Breast epithelium (tissue), 4 donors: ENCODE measurements at regions not wholly inside any gene's neighbourhood (a gene's known extent, or its start where the extent isn't known, plus 50 kb on each side); places are given as distances from the start of the nearest gene placed in this dataset.

ENCODE experiments used
- DNase-seq, 2 donors: peaks; one replicate each; pipeline ENCODE4 v3.0.0-alpha.2; 2019; ENCODE audit warnings: low spot score in 2 of 2
- H3K27ac ChIP-seq, 2 donors: fragments of 200-600 bp; sonication (generic) in 1 of 2; one replicate each; pipeline ENCODE4 v1.5.1; 2016 to 2019; ENCODE audit warnings: mild to moderate bottlenecking in 1 of 2
- H3K27me3 ChIP-seq, 2 donors: fragments of 200-600 bp; sonication (generic) in 1 of 2; one replicate each; pipeline versions ENCODE4 v1.5.1 to v1.6.0; 2017 to 2019; ENCODE audit warnings: control low read depth in 1 of 2, mild to moderate bottlenecking in 1 of 2
- H3K36me3 ChIP-seq: fragments of 200-600 bp; one replicate; pipeline ENCODE4 v1.5.1; 2019
- H3K4me1 ChIP-seq, 2 donors: fragments of 200-600 bp; sonication (generic); one replicate each; pipeline ENCODE4 v1.5.1; 2016 to 2019; ENCODE audit warnings: control low read depth in 1 of 2
- H3K4me3 ChIP-seq, 3 donors: fragments of 200-600 bp; sonication (generic); 1 replicate in 2 of 3; 2 replicates in 1 of 3; pipeline ENCODE4 v1.5.1; 2016 to 2019; ENCODE audit warnings: mild to moderate bottlenecking in 3 of 3, moderate library complexity in 2 of 3
- H3K9me3 ChIP-seq, 2 donors: fragments of 200-600 bp; sonication (generic) in 1 of 2; one replicate each; pipeline ENCODE4 v1.5.1; 2016 to 2019; ENCODE audit warnings: control low read depth in 1 of 2
- POLR2A ChIP-seq: fragments of 450-650 bp; IDR thresholded peaks from one replicate; pipeline ENCODE4 v1.6.1; 2016; ENCODE audit warnings: antibody characterized with exemption, mild to moderate bottlenecking, moderate library complexity
- POLR2AphosphoS5 ChIP-seq, 3 donors: sonication (generic); formaldehyde crosslinking; IDR thresholded peaks; one replicate each; pipeline ENCODE4 v1.6.1; 2017; ENCODE audit warnings: antibody characterized with exemption in 3 of 3
- intact Hi-C: fragments of 100-400 bp; cut with DNase I; formaldehyde crosslinking; loops from one replicate; pipeline ENCODE4 v1.15.1; 2023; ENCODE audit warnings: low total_unique reads
- TF ChIP-seq, protein P1 (sequence below), 3 donors: fragments of 450-650 bp; IDR thresholded peaks; one replicate each; pipeline ENCODE4 v1.5.1; 2016 to 2017; ENCODE audit warnings: antibody characterized with exemption in 3 of 3, mild to moderate bottlenecking in 3 of 3, moderate library complexity in 3 of 3

GRCh38 chr3:182124187-182124586 lies 412.5 kb downstream of the SOX2 start:
- Histone ChIP-seq H3K36me3 (no peaks in the 10 kb centered on the region), H3K4me3 (no peak overlapping the region), H3K9me3 (no peaks in the 10 kb centered on the region), H3K27ac (no peak overlapping the region), H3K4me1 (no peaks in the 10 kb centered on the region), H3K27me3 (no peaks in the 10 kb centered on the region)
- TF ChIP-seq POLR2AphosphoS5 (IDR thresholded peaks at IDR 0.05) (no peak), POLR2A (no peak)
- TF ChIP-seq, protein P1, sequence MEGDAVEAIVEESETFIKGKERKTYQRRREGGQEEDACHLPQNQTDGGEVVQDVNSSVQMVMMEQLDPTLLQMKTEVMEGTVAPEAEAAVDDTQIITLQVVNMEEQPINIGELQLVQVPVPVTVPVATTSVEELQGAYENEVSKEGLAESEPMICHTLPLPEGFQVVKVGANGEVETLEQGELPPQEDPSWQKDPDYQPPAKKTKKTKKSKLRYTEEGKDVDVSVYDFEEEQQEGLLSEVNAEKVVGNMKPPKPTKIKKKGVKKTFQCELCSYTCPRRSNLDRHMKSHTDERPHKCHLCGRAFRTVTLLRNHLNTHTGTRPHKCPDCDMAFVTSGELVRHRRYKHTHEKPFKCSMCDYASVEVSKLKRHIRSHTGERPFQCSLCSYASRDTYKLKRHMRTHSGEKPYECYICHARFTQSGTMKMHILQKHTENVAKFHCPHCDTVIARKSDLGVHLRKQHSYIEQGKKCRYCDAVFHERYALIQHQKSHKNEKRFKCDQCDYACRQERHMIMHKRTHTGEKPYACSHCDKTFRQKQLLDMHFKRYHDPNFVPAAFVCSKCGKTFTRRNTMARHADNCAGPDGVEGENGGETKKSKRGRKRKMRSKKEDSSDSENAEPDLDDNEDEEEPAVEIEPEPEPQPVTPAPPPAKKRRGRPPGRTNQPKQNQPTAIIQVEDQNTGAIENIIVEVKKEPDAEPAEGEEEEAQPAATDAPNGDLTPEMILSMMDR (IDR thresholded peaks at IDR 0.05), result no peak
- intact Hi-C loops, result no loop called here
- DNase-seq, result no peak

GRCh38 chr3:182124716-182125115 lies 413.0 kb downstream of the SOX2 start:
- no peak for TF ChIP-seq POLR2A
- TF ChIP-seq, protein P1 (IDR thresholded peaks at IDR 0.05), result no peak
- no peak for TF ChIP-seq POLR2AphosphoS5 (IDR thresholded peaks at IDR 0.05)
- no peak overlapping the region for H3K27ac ChIP-seq
- no peaks in the 10 kb centered on the region for H3K4me1 ChIP-seq
- H3K36me3 ChIP-seq, result no peaks in the 10 kb centered on the region
- DNase-seq, result no peak
- intact Hi-C loops, result no loop called here
- no peaks in the 10 kb centered on the region for H3K27me3 ChIP-seq
- no peak overlapping the region for H3K4me3 ChIP-seq
- no peaks in the 10 kb centered on the region for H3K9me3 ChIP-seq

DNA sequence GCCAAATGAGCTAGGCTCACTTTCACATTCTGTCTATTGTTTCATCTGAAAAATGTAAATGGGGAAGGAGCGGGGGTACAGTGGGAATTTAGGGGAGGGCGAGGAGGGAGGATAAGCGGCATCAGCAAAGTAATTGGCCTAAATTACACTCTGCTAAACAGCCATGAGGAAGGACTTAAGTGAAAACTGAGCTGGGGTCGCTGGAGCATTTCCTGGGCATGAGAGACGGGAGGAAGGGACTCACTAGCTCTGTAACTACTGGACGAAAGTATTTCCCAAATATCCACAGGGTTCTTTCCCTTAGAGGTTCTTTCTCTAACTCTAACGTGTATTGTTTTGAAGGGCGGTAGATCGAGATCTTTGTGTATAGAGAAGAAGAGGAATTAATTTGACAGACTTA lies 418.0 kb downstream of the SOX2 start:
- no peaks in the 10 kb centered on the region for H3K4me1 ChIP-seq
- no peak for DNase-seq
- no peaks in the 10 kb centered on the region for H3K9me3 ChIP-seq
- TF ChIP-seq POLR2AphosphoS5 (IDR thresholded peaks at IDR 0.05) (no peak), POLR2A (no peak)
- TF ChIP-seq, protein P1 (IDR thresholded peaks at IDR 0.05), result no peak
- intact Hi-C loops, result no loop called here
- H3K36me3 ChIP-seq, result no peaks in the 10 kb centered on the region
- H3K4me3 ChIP-seq, result no peak overlapping the region
- peaks cover 0 to 3% of the 10 kb centered on the region in 2 donors for H3K27me3 ChIP-seq
- H3K27ac ChIP-seq, result no peak overlapping the region

- H3K36me3 ChIP-seq, result no peaks in the 10 kb centered on the region
- no peaks in the 10 kb centered on the region for H3K9me3 ChIP-seq
- TF ChIP-seq POLR2A (no peak), POLR2AphosphoS5 (IDR thresholded peaks at IDR 0.05) (no peak)
- TF ChIP-seq, protein P1 (IDR thresholded peaks at IDR 0.05), result no peak
- no peak overlapping the region for H3K27ac ChIP-seq
- no peak overlapping the region for H3K4me3 ChIP-seq
- DNase-seq, result no peak
- H3K4me1 ChIP-seq, result no peaks in the 10 kb centered on the region
- peaks cover 0 to 3% of the 10 kb centered on the region in 2 donors for H3K27me3 ChIP-seq
- intact Hi-C loops, result no loop called here
These were observed 422.0 kb downstream of the SOX2 start for GRCh38 chr3:182133752-182134151.

DNA sequence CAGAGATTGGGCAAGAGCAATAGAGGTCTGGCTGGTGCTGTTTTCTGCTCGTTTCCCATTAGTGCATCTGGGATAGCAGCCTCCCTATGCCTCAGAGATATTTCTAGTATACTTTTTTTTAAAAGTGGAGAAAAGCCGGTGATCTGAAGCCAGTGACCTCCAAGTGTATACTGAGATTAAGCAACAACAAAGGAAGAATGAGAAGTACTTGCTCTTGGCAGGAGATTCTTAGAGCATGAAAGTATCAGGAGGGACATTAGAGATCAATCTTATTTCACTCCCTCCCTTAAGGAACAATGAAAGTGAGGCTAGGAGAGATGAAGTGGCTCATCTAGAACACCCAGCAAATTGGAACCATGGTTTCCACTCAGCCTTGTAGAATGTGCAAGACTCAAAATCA lies 423.3 kb downstream of the SOX2 start:
- peaks cover 0 to 3% of the 10 kb centered on the region in 2 donors for H3K27me3 ChIP-seq
- no peak for DNase-seq
- H3K4me1 ChIP-seq, result no peaks in the 10 kb centered on the region
- no peak overlapping the region for H3K4me3 ChIP-seq
- TF ChIP-seq POLR2AphosphoS5 (IDR thresholded peaks at IDR 0.05) (no peak), POLR2A (no peak)
- TF ChIP-seq, protein P1 (IDR thresholded peaks at IDR 0.05), result no peak
- H3K9me3 ChIP-seq, result no peaks in the 10 kb centered on the region
- no peak overlapping the region for H3K27ac ChIP-seq
- intact Hi-C loops, result no loop called here
- no peaks in the 10 kb centered on the region for H3K36me3 ChIP-seq
